IPS-18c (cell line): ENCODE measurements at regions not wholly inside any gene's neighbourhood (a gene's known extent, or its start where the extent isn't known, plus 50 kb on each side); places are given as distances from the start of the nearest gene placed in this dataset.
"Not testable (repeated sequence)": the region's sequence is repeated elsewhere in the genome, so short reads cannot be mapped to it uniquely, and the experiment has no call there.

Experiments
- H3K4me3 ChIP-seq: 2 replicates; pipeline ENCODE4 v1.7.0; 2013; ENCODE audit warnings: low read depth, mild to moderate bottlenecking, low read length, moderate library complexity; ENCODE audit not compliant: insufficient read depth
- H3K9me3 ChIP-seq: one replicate; pipeline ENCODE4 v1.6.1; 2013; ENCODE audit warnings: mild to moderate bottlenecking, low read length, moderate library complexity; ENCODE audit not compliant: control insufficient read depth, insufficient read depth

GRCh38 chr22:48497743-48498520 is 1329.7 kb downstream of the BRD1 start:
- H3K4me3 ChIP-seq, H3K9me3 ChIP-seq: not testable (repeated sequence)

- Histone ChIP-seq H3K4me3 (no peak overlapping the region), H3K9me3 (no peaks in the 10 kb centered on the region)
Observed at GRCh38 chr22:48496987-48497650, 1330.6 kb downstream of the BRD1 start.

DNA sequence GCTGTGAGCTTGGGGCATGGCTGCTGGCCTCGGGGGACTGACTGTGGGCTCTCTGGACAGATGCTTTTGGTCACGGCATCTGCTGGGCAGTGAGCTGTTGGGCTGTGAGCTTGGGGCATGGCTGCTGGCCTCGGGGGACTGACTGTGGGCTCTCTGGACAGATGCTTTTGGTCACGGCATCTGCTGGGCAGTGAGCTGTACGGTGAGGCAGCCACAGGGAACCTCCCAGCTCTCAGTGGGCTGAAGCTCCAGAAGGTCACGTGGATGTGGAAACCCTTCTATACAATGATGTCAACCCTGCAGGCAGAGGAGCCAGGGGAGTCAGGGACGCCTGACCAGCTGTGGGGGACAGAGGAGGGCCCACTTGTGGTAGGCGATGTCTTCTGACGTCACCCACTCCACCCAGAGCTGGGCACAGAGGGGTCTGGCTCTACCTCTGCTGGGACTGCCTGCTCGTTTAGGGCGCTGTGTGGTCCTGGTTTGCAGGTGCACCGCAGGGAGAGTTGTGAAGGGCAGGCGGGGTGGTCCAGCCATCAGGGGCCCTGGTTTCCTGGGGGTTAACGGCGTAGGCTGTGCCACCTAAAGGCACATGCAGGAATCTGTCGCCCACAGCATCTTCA is 1331.3 kb downstream of the BRD1 start:
- no peaks in the 10 kb centered on the region for H3K9me3 ChIP-seq
- H3K4me3 ChIP-seq, result no peak overlapping the region

DNA sequence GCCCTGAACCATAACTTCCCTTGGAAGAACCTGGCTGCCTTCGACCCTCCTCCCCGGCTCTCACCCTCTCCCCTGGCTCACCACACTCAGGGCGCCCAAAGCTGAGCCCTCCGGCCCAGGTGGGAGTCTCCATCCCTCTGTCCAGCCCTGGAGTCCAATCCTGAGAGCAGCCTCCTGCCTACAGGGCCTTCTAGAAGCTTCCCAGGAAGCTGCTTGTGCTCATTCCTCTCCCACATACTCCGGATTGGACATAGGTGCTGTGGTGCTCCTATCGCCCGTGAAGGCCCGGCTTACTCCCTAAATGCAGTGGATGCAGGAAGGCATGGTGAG is 1332.0 kb downstream of the BRD1 start:
- Histone ChIP-seq H3K4me3 (no peak overlapping the region), H3K9me3 (no peaks in the 10 kb centered on the region)

- H3K9me3 ChIP-seq, result no peaks in the 10 kb centered on the region
- no peak overlapping the region for H3K4me3 ChIP-seq
Observed at GRCh38 chr22:48494968-48495750, 1332.5 kb downstream of the BRD1 start.

DNA sequence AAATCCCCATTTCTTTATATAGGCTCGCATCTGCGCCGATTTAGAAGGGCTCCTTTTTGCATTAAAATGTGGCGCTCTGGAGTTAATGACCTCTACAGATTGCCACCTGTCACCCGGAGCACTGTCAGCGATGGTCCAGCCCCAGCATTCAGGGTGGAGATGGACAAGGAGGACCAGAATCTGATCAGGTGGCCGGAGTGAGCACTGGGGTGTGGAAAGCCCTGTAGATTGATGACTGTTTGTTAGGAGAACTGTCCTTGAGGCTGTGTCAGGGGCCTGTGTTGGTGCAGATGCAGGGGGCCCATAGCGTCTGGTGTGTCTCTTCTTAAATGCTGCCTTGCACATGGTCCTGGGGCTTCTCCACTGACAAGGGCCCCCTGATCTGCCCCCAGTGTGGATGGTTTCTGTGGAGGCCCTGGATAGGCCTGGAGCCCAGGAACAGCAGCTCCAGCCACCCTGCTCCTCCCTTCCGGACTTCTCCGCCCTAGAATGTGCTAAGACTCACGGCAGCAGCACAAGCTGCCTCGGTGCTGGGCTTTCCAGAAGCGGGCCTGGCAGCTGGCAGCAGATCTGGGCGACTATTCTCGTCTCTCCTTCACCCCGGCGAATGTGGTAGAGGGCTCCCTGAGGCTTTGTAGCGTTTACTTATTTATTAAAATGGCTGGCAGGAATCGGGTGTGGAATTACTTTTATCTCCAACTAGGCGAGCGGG is 1333.3 kb downstream of the BRD1 start:
- no peak overlapping the region for H3K4me3 ChIP-seq
- H3K9me3 ChIP-seq, result no peaks in the 10 kb centered on the region

DNA sequence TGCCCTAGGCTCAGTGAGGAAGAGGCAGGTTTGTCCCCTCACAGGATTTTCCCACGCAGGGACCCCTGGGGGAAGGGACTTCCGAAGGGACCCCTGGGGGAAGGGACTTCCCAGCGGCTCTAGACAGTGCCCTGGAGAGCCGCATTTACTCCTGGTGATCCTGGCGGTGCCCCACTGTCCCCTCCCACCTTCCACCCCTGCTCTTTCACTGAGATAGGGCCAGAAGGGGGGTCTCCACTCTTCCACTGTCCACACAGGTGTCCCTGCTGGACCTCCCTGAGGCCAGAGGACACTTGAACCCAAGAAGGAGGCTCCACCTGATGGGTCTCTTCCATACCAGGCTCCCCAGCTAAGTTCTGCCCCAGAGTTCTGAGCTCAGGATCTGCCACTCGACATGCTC is 1333.9 kb downstream of the BRD1 start:
- Histone ChIP-seq H3K4me3 (no peak overlapping the region), H3K9me3 (no peaks in the 10 kb centered on the region)

DNA sequence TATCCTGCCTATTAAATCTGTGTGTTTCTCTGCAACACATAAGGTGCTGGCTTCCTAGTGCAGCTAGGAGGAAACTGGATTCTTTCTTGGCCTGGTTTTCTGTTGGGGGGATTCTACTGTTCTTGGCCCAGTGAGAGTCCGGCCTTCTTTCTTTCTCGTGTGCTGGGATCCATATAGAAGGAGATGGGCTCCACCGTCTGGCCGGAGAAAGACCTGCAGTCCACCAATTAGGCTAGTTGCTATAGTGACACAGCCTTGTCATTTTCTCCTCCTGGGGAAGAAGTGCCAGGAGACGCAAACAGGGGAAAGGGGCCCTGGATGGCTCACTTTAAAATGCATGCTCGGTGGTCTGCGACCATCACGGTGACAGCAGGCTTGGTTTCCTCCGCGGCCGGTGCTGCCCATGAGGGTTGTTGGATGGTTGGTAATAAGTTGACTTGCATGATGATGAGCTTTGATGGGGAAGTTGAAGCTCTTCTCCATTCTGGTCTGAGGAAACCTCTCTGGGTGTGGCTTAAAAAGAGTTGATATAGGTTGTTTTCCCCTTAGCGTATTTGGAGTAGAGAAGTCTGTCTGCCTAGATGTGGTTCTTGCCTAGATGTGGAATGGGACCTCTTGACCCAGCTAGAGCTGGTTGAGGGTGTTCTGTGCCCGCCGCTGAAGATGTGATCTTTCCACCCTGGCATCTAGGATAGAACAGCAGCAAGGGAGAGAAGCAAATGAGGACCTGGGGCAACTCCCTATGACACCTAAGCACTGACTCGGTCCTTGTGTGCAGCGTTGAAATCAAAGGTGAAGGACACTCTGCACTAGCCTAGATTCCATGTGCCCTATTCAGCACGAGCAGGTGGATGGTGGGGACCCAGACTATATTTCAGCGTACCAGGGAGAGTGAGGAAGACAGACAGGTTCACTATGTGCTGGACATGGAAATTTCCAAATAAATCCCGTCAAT is 1335.0 kb downstream of the BRD1 start:
- Histone ChIP-seq H3K4me3 (no peak overlapping the region), H3K9me3 (no peaks in the 10 kb centered on the region)

- Histone ChIP-seq H3K4me3 (peak overlapping the region; percentile 68), H3K9me3 (no peaks in the 10 kb centered on the region)
Observed at GRCh38 chr22:48491451-48491941, 1336.2 kb downstream of the BRD1 start.

GRCh38 chr22:48490500-48491411 is 1336.9 kb downstream of the BRD1 start:
- peak overlapping the region; percentile 68 for H3K4me3 ChIP-seq
- H3K9me3 ChIP-seq, result no peaks in the 10 kb centered on the region

GRCh38 chr22:48489551-48490499 is 1337.8 kb downstream of the BRD1 start:
- Histone ChIP-seq H3K9me3 (no peaks in the 10 kb centered on the region), H3K4me3 (peak overlapping the region; percentile 68)

GRCh38 chr22:48488611-48489511 is 1338.8 kb downstream of the BRD1 start:
- Histone ChIP-seq H3K9me3 (no peaks in the 10 kb centered on the region), H3K4me3 (peak overlapping the region; percentile 34; the same call in 1 of the 2 replicates)

DNA sequence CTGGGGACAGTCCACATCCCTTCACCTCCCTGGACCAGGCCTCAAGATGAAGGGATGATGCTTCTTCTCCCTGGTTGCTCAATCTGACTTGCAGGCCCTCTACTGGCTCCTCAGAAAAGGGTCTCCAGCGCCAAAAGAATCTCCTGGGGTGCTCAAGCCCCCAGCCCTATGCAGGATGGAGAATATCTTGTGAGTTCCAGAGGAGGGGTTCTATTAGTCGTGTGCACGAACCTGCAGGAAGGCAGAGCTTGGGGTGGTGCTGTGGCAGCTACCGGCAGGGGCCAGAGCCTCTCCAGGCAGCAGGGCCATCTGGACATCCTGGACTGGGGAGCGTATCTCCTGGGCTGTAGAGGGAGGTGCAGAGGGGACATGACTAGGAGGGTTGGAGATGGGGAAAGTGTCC is 1339.5 kb downstream of the BRD1 start:
- Histone ChIP-seq H3K4me3 (no peak overlapping the region; the same call in 1 of the 2 replicates), H3K9me3 (no peaks in the 10 kb centered on the region)
